H1 (cell line): ENCODE measurements at regions not wholly inside any gene's neighbourhood (a gene's known extent, or its start where the extent isn't known, plus 50 kb on each side); places are given as distances from the start of the nearest gene placed in this dataset.

ENCODE experiments used
- NANOG ChIP-seq: IDR thresholded peaks from 2 replicates; pipeline ENCODE4 v1.6.1; 2011; ENCODE audit warnings: low read length, low read depth, mild to moderate bottlenecking, inconsistent platforms; ENCODE audit not compliant: insufficient read depth, poor library complexity, severe bottlenecking
- YY1 ChIP-seq: IDR thresholded peaks from 2 replicates; pipeline ENCODE4 v1.6.1; 2011; ENCODE audit warnings: low read depth, mild to moderate bottlenecking, low read length
- TF ChIP-seq, protein P1 (sequence below): IDR thresholded peaks from 2 replicates; pipeline ENCODE4 v1.6.1; 2011; ENCODE audit warnings: low read length, improper control_type of control experiment

DNA sequence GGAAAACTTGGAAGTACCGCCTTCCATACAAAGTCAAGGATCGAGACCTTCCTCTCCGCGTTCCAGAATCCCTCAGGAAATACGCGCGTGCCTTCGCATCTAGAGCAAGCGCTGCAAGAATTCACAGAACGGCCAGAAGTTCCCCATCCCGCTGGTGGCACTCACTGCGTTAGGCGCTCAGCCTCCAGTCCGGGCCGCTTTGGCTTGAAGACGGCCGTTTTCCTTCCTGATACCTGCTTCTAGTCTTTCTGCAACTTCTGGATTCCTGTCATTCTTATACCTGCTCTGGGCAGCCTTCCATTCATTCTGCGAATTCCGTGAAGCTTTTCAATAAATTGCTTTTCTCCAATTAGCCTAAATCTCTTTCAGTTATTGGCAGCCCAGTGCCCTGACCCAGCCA lies 896.4 kb downstream of the TRIML1 start:
- TF ChIP-seq NANOG (no peak), YY1 (no peak)
- TF ChIP-seq, protein P1, sequence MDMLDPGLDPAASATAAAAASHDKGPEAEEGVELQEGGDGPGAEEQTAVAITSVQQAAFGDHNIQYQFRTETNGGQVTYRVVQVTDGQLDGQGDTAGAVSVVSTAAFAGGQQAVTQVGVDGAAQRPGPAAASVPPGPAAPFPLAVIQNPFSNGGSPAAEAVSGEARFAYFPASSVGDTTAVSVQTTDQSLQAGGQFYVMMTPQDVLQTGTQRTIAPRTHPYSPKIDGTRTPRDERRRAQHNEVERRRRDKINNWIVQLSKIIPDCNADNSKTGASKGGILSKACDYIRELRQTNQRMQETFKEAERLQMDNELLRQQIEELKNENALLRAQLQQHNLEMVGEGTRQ, result no peak
